Ishikawa (cell line): ENCODE measurements at regions not wholly inside any gene's neighbourhood (a gene's known extent, or its start where the extent isn't known, plus 50 kb on each side); places are given as distances from the start of the nearest gene placed in this dataset.

Experiments used
- CEBPB ChIP-seq: IDR thresholded peaks from 2 replicates; pipeline ENCODE4 v1.6.1; 2012
- CREB1 ChIP-seq: IDR thresholded peaks from 2 replicates; pipeline ENCODE4 v1.6.1; 2012; ENCODE audit warnings: low read depth
- EGR1 ChIP-seq: IDR thresholded peaks from 2 replicates; pipeline ENCODE4 v1.6.1; 2012
- EP300 ChIP-seq: IDR thresholded peaks from 2 replicates; pipeline ENCODE4 v1.6.1; 2012; ENCODE audit warnings: borderline replicate concordance
- FOXM1 ChIP-seq: IDR thresholded peaks from 2 replicates; pipeline ENCODE4 v1.6.1; 2012; ENCODE audit warnings: low read depth, borderline replicate concordance
- NFIC ChIP-seq: IDR thresholded peaks from 2 replicates; pipeline ENCODE4 v1.6.1; 2012
- RAD21 ChIP-seq: IDR thresholded peaks from 2 replicates; pipeline ENCODE4 v1.6.1; 2012; ENCODE audit warnings: low read depth
- TAF1 ChIP-seq: IDR thresholded peaks from 2 replicates; pipeline ENCODE4 v1.6.1; 2012; ENCODE audit warnings: low read depth, mild to moderate bottlenecking
- TCF12 ChIP-seq: IDR thresholded peaks from 2 replicates; pipeline ENCODE4 v1.6.1; 2012; ENCODE audit warnings: low read depth
- TEAD4 ChIP-seq: IDR thresholded peaks from 2 replicates; pipeline ENCODE4 v1.6.1; 2012
- YY1 ChIP-seq: IDR thresholded peaks from 2 replicates; pipeline ENCODE4 v1.6.1; 2012; ENCODE audit warnings: low read depth
- ZBTB7A ChIP-seq: IDR thresholded peaks from 2 replicates; pipeline ENCODE4 v1.6.1; 2012; ENCODE audit warnings: low read depth
- TF ChIP-seq, protein P1 (sequence below): IDR thresholded peaks from 2 replicates; pipeline ENCODE4 v1.6.1; 2012
- TF ChIP-seq, protein P2 (sequence below): IDR thresholded peaks from 2 replicates; pipeline ENCODE4 v1.6.1; 2012; ENCODE audit warnings: low read depth, mild to moderate bottlenecking
- TF ChIP-seq, protein P3 (sequence below): IDR thresholded peaks from 2 replicates; pipeline ENCODE4 v1.6.1; 2012

DNA sequence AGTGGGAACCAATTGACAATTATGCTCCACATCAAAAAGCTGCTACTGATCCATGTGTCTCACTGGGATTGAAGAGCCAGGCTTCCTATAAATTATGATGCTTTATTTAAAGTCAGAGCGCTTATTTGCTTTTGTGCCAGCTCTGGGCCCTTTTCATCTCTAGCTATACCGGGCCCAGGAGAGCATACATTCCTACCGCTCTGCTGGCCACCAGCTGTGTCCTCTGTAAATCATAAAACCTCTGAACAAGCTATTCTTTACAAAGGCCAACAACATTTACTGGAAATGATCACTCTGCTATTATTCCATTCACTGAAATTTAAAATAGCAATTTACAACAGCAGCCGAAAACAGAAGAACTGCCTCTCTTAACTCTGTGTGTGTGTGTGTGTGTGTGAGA, 86.6 kb downstream of the ZNF608 start:
- TF ChIP-seq ZBTB7A: no peak
- no peak for TF ChIP-seq EGR1

DNA sequence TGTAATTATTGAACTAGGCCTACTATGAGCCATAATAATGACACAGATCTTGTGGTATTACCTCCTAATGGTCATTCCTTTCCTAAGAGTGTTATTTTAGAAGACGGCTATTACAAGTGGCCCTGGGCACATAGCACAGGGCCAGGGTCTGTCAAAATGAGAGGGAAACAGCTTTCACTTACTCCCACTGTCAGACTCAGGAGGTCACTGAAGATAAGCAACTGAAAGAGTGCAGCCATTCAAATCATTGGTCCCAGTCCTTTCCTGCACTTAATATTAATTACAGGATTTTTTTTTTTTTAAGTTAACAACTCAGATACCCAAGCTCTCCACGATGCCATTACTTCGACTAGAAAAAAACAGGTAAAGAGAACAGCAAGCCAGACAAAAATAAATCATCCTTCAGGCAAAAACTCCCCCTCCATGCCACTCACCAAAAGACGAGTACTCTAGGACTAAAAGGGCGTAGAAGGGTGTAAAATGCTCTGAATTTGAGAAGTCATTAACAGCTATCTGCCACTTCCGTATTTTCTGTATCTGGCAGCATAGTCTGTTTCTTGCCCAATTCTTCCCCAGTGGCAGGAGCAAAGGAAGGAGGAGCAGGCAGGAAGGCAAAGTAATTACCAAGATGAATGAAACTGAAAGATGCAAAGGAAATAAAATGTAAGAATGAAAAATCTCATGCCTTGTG, 87.4 kb downstream of the ZNF608 start:
- TF ChIP-seq EP300 (no peak), CEBPB (no peak), EGR1 (no peak), TAF1 (no peak), CREB1 (no peak), RAD21 (no peak), FOXM1 (no peak), TEAD4 (no peak), NFIC (no peak), TCF12 (no peak), YY1 (no peak), ZBTB7A (no peak)
- TF ChIP-seq, protein P1, sequence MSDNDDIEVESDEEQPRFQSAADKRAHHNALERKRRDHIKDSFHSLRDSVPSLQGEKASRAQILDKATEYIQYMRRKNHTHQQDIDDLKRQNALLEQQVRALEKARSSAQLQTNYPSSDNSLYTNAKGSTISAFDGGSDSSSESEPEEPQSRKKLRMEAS: no peak
- TF ChIP-seq, protein P2, sequence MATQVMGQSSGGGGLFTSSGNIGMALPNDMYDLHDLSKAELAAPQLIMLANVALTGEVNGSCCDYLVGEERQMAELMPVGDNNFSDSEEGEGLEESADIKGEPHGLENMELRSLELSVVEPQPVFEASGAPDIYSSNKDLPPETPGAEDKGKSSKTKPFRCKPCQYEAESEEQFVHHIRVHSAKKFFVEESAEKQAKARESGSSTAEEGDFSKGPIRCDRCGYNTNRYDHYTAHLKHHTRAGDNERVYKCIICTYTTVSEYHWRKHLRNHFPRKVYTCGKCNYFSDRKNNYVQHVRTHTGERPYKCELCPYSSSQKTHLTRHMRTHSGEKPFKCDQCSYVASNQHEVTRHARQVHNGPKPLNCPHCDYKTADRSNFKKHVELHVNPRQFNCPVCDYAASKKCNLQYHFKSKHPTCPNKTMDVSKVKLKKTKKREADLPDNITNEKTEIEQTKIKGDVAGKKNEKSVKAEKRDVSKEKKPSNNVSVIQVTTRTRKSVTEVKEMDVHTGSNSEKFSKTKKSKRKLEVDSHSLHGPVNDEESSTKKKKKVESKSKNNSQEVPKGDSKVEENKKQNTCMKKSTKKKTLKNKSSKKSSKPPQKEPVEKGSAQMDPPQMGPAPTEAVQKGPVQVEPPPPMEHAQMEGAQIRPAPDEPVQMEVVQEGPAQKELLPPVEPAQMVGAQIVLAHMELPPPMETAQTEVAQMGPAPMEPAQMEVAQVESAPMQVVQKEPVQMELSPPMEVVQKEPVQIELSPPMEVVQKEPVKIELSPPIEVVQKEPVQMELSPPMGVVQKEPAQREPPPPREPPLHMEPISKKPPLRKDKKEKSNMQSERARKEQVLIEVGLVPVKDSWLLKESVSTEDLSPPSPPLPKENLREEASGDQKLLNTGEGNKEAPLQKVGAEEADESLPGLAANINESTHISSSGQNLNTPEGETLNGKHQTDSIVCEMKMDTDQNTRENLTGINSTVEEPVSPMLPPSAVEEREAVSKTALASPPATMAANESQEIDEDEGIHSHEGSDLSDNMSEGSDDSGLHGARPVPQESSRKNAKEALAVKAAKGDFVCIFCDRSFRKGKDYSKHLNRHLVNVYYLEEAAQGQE: no peak
- TF ChIP-seq, protein P3, sequence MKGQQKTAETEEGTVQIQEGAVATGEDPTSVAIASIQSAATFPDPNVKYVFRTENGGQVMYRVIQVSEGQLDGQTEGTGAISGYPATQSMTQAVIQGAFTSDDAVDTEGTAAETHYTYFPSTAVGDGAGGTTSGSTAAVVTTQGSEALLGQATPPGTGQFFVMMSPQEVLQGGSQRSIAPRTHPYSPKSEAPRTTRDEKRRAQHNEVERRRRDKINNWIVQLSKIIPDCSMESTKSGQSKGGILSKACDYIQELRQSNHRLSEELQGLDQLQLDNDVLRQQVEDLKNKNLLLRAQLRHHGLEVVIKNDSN: no peak

DNA sequence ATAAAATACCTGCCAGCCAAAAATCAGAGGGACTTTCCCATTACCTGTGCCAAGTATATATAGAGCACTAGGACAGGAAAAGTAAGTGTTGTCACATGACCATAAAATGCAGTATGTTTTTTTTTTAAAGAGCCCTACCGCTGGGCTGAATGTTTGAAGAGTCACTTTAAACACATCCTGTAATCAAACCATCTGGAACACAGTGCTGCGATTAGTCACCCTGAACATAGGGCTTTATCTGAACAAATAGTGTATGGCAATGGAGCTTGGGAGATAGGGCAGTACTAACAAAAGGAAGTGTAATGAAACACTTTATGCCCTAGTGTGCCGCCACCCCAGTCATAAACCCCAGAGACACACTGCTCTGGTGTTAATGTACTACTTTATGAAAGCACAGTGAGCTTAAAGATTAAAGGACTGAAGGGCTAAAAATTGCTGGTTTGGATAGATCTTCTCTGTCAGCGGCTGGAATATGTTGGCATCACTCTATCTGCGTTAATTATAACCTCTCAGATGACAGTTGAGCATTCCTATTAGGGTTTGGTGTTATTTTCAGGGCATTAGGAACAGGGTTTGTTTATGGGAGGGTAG, 90.4 kb downstream of the ZNF608 start:
- TF ChIP-seq EP300: peak; percentile 90
- TF ChIP-seq TEAD4: peak; percentile 81
- TF ChIP-seq TCF12: peak; percentile 96
- no peak; the same call in 1 of the 2 replicates for TF ChIP-seq RAD21
- no peak for TF ChIP-seq TAF1
- TF ChIP-seq, protein P3: peak; percentile 87
- TF ChIP-seq, protein P1: 0 out of 2 replicates have a peak, but pooled peaks have one; percentile 34
- TF ChIP-seq EGR1: no peak
- peak; percentile 15; the same call in 1 of the 2 replicates for TF ChIP-seq YY1
- peak; percentile 93 for TF ChIP-seq FOXM1
- TF ChIP-seq CEBPB: peak; percentile 10; the same call in 1 of the 2 replicates
- TF ChIP-seq NFIC: peak; percentile 88
- no peak for TF ChIP-seq CREB1
- no peak for TF ChIP-seq ZBTB7A
- TF ChIP-seq, protein P2: no peak

DNA sequence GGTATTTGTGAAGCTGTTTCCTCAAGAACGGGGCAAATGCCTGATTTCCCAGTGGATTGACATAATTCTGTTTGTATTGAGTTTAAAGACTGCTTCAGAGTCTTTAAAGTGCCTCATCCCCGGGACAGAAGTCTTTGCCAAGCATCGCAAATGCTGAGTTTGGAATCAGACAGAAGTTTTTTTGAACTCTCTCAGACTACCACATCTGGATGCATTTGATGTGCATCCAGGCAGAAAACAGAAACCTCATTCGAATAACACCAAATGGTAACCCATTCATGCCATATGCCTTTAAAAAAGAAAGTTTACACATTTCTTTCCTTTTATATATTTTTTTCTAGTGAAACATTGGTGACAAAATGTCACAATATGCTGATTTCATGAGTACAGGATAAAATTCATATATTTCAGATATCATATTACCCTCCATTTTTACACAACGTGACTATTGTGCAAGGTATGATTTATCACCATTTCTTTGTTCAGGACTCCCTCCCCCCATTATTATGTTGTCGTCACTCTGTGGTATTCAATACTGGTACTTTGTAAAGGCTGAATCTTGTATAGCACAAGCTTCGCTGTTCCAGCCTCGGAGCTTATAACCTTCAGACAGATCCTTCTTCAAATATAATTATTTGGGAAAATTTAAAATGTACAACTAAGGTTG, 91.1 kb downstream of the ZNF608 start:
- TF ChIP-seq CEBPB (peak; percentile 99), EGR1 (no peak), CREB1 (no peak), EP300 (peak; percentile 85), FOXM1 (peak; percentile 86; the same call in 1 of the 2 replicates), YY1 (no peak), TEAD4 (peak; percentile 63; the same call in 1 of the 2 replicates)
- TF ChIP-seq, protein P1: peak; percentile 7; the same call in 1 of the 2 replicates

DNA sequence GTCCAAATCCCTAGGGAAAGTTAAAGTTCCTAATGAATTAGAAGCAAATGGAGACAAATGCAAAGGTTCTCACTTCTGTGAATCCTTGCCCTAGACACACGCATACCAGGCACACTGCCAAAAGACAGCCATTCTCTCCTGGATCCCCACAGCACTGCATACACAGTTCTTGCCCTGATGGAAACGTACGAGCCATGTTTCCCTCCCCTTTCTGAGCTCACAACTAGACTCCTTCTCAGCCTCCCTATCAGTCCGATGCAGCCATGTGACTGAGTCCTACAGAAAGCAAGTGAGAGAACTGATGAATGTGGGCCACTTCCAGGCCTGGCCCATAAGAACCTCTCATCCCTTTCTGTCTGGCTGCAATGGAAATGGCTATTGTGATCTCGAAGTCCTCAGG, 92.0 kb downstream of the ZNF608 start:
- no peak for TF ChIP-seq YY1
- no peak for TF ChIP-seq TEAD4
- TF ChIP-seq EGR1: no peak
- peak; percentile 24; the same call in 1 of the 2 replicates for TF ChIP-seq NFIC
- TF ChIP-seq EP300: no peak
